DLD1 (cell line): ENCODE measurements at regions not wholly inside any gene's neighbourhood (a gene's known extent, or its start where the extent isn't known, plus 50 kb on each side); places are given as distances from the start of the nearest gene placed in this dataset.

ENCODE experiments used
- in situ Hi-C: cut with HindIII; loops from 2 replicates; pipeline ENCODE4 v1.10.0; 2017; ENCODE audit warnings: low sequenced_read_pairs

DNA sequence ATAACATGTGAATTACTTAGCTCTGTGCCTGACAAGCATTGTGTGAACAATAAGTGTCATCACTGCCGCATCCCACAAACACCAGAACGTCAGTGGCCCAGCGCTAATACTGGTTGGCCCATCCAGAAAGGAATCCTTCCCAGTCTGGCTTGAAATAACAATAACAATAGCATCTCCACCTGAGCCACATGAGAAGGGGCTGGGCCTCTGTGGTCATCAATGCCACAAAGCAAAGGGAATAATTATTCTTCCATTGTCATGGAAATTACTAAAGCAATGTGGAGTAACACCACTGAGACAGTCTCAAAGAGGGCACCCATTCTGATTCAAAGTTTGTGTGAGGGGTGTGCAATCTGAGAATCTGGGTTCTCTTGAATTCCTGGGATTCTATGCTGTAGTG lies 105.7 kb upstream of the INHBA start:
- in situ Hi-C loops, result no loop called here

DNA sequence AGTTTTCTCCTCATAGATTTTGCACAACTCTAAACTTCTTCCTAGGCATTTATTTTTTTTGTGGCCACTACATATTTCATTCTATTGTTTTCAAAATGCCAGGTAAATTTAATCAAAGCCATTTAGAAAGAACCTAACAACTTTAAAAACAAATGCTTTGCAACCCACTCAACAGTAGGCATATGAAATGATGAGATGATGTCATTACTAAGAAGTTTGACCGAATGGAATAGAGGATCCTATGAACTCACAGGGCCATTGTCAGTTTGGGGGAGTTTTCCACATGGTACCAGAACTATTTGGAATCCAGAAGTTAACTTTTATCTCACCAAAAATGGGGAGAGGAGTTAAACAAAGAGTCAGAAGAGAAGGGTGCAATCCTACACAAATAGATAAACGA lies 100.7 kb upstream of the INHBA start:
- in situ Hi-C loops, result no loop called here

DNA sequence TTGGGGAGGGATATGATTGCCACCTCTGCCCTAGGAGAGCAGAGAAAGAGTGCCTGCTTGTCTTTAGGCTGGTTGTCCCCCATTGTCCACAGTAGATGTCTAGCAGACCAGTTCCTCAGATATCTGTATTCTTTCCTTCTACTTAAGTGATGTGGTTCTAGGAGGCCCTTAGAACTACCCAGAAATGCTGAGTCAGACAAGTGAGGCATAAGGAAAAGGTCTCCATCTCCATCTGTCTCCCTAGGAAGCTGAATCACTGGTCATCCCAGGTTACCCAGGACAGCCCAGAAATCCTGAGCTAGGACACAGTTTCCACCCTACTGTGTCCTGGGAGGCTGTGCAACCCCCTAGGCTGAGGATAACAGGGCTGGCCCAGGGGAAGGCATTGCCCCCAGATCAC lies 93.4 kb upstream of the INHBA start:
- in situ Hi-C loops, result no loop called here

DNA sequence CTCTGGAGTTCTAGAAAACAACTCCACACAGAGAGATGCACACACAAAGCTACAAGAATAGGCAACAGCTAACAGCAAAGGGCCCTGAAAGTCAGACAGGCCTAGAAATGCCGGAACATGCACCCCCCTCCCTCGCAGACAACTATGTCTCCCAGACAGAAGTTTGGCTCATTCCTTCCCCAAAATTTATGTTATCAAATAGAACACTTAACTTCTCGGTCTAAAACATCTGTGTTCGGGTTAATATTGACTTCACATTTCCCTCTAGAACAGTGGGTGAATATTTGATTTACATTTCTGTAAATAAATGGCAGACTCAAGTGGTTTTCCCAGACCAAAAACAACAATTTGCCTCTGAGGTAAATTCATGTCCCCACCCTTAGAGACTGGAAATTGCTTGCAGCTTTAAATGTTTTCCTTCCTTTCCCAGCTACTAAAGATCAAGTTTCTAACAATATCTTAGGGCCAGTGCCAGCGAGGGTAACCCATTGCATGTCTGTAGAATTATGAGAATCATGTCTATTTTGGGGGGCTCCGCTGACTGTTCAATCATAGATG lies 92.5 kb upstream of the INHBA start:
- in situ Hi-C loops, result no loop called here

DNA sequence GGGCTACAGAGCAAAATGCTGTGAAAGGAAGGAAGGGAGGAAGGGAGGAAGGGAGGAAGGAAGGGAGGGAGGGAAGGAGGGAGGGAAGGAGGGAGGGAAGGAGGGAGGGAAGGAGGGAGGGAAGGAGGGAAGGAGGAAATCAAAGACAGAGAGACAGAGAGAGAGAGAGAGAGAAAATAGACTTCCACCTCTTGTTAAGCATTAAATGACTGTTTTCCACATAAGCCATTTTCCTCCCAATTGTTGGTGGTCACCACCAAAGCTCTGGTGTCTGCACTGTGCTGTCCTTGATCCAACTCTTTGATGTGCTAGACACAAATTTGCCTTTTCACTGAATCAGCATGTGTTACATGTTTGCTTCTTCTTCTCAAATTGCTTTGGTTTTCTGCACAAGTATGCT lies 90.7 kb upstream of the INHBA start:
- in situ Hi-C loops, result no loop called here

DNA sequence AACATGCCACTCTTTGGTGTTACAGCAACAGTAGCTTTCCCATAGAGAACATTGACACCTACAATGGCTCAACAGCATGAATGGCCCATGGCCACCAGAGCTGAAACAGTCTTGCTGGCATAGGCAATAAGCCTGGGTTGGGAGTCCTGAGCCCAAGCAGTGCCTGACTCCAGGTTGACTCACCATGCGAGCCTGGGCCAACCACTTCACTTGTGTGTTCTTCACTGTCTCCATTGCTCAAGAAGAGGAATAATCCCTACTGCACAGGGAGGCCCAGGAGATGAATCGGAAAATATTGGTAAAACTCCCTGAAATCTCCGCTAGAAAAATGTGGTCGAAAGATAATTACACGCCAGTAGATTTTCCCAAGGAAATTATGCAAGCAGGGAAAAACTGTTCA lies 89.2 kb upstream of the INHBA start:
- in situ Hi-C loops, result no loop called here

DNA sequence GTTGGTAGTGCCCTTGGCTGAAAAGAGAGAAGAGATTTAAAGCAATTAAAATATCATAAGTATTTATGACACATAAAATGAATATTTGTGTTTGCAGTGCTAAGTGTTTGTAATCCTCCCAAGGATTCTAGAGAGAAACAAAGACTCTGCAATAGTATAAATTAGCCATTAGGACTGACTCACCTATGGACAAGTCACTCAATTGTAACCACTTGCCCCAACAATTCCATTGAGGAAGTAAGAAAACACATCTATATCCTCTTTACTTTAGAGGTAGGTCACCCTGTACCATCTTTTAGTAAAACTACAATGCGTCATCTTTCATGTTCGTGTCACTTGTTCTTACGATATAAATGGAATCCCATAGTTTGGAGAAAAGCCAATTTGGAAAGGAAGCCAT lies 85.7 kb upstream of the INHBA start:
- in situ Hi-C loops, result no loop called here

DNA sequence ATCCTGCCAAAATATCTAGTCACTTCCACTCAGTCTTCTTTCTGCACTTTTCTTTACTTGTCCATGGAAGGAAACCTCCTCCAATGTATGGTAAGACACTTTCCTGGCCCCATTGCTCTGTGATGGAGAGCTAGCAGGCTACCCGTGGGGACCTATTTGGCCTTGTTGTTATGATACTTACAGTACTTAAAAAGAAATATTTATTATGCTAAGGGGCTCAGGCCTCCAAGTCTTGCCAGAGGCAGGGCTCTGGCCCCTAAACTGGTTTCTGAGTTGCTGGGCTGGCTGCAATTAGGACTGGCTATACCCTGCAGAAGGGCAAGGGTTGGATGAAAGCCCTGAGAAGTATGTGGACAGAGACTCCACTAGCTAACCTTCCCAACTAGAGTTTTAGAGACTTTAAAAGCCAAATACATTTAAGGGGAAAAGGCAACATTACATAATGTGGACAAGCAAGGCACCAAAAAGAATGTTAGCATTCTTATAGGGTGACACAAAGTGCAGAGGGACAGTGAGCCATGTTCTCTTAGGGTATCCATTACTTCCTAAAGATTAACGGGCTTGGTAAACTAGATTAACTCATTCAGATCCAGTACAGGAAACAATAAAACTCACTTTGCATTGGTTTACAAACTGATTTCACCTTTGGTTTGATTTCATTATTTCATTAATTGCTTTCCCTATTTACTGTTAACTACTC lies 84.9 kb upstream of the INHBA start:
- in situ Hi-C loops, result no loop called here

DNA sequence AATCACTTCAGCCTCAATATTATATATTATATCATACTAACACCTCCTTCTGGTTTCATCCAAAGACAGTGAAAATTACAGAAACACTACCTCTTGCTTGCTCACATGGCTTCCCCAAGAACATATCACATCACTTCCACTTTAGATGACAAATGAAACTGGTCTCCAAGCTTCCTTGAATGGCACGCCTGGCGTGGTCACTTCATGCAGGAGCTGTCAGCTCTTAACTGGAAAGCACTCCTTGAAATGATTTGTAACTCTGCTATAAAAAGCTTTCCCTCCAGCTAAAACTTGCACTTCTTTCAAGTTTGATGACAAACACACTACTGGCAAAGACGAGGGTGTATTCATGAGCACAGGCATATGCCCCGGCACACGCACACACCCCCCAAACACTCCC lies 84.1 kb upstream of the INHBA start:
- in situ Hi-C loops, result no loop called here

DNA sequence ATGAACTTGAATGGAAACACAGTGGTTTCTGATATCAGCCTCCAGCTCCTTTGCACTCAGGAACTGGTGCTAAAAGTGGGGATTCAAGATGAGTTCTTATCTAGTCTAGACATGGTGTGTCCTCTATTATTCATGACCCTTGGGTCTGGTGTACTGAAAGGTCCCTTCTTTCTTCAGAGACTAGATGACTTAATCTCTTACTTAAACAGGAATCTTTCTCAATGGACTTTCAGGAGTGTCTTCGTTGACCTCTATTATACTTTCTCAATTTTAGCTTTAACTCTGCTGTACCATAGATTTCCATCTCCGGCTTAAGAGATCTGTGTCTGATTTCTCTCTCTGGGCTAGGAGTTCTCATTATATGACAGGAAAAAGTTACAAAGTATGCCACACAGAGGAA lies 83.5 kb upstream of the INHBA start:
- in situ Hi-C loops, result no loop called here

DNA sequence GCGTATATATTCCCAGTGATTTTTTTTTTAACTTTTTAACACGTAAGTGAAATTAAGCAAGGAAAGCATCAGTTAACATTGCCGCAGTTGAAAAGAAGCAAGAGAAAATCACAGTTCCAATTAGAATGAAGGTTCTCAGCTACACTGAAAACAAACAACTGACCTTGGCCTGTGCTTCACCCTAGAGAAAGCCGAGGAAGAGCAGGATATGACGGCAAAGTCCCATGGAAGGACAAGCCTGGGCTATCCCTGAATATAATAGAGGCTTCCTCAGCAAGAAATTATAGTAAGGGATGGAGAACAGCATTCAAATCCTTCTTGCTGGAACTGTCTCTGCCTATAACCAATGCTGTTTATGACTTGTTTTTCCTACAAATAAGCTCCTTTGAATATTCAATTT lies 83.0 kb upstream of the INHBA start:
- in situ Hi-C loops, result no loop called here

DNA sequence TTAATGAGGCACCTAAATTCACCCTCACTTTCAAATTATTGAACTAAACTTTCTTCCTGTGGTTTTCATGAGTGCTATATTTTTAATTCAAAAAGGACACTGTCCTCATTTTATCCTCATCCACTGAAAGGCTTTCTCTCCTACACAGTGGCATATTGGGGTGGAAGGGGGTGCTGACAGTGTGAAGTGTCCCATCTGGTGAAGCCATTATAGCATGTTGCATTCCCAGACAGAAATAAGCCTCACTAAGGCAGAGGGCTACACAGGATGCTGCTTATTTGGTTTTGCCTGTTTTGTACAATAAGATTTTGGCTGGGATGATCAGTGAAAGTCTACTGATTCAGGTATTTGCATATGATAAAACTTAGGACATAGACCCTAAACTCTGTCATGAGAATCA lies 82.4 kb upstream of the INHBA start:
- in situ Hi-C loops, result no loop called here

DNA sequence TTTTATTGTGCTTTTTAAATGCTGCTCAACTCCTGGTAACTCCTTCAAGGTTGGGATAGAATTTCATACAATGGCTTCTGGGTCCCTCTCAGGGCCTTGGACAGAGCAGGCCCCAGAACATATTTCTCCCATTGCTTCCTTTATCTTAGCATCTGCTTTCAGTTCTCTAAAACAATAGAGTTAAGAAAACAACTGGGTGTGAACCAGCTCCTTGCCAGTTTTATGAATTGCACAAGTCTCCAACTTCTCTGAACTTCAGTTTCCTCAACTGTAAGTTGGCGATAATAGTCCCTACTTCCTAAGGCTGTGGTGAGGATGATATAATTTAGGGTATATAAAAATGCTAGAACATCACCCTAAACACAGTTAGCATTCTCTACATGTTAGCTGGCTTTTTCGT lies 77.0 kb upstream of the INHBA start:
- in situ Hi-C loops, result no loop called here

DNA sequence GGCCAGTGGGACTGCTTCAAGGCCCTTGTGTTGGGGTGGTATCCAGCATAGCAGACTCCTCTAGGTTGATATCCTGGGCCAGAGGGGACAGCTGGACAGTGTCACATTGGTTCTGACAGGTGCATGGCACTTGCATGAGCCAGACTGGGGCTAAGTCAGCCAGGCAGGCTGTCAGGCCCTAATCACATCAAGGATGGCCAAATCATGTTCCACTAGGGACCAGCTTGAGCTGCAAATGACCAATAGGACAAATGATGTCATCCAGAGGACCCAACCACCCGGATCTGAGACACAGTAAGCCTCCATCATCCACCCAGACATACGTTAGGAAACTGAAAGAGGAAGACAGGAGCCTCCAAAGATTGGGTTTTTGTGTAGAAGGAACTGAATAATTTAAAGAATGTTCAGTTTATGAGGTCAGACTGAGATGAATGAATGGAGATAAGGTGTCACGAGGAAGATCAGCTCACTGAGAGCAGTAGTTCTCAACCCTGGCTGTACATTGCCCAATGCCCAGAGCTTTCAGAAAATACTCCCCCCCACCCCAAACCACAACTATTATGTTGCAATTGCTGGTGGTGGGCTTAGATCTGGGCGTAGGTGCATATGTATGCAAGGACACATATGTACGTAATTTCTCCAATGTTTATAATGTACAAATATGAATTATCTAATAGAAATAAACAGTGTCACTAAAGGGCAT lies 75.2 kb upstream of the INHBA start:
- in situ Hi-C loops, result no loop called here

DNA sequence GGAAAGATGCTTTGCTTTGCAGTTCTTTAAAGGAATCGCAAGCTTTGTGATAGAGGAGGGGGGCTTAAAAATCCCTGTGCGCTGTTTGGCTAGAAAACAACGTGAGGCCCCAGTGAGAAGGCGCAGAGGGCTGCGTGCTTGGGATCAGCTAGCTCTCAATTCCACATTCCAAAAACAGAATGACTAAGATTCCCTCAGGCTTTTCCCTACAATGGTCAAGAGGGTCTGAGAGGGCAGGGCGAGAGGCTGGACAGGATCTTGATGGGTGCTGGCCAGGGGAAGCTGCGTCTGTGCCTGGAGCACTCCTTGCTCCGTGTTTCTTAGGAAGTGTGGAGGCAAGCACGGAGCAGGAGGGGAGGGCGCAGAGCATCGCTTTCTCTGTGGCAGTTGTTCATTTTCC lies 72.1 kb upstream of the INHBA start:
- in situ Hi-C loops, result no loop called here

DNA sequence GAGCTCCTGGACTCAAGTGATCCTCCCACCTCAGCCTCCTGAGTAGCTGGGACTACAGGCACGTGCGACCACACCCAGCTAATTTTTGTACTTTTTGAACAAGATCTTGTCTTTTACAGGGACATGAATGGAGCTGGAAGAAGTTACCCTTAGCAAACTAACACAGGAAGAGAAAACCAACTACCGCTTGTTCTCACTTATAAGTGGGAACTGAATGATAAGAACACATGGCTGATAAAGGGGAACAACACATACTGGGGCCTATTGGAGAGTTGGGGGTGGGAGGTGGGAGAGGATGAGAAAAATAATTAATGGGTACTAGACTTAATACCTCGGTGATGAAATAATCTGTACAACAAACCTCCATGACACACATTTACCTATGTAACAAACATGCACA lies 70.9 kb upstream of the INHBA start:
- in situ Hi-C loops, result no loop called here

DNA sequence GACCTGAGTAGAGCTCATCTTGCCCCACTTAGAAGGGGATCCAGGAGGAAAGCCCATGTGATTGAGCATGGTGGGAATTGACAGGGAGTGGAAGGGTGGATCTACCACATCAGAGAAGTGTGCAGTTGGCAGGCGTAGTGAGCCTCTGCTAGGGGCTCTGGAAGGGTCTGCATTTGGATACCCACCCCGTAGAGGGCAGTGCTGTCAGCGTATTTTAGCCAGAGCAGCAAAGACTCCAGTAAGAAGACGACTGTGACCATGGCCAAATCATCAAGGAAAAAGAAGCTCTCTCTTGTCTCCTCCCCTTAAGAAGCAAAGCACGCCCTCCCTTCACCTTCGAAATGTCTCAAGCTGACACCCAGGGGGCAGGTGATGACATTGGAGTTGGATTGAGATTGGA lies 68.8 kb upstream of the INHBA start:
- in situ Hi-C loops, result no loop called here

DNA sequence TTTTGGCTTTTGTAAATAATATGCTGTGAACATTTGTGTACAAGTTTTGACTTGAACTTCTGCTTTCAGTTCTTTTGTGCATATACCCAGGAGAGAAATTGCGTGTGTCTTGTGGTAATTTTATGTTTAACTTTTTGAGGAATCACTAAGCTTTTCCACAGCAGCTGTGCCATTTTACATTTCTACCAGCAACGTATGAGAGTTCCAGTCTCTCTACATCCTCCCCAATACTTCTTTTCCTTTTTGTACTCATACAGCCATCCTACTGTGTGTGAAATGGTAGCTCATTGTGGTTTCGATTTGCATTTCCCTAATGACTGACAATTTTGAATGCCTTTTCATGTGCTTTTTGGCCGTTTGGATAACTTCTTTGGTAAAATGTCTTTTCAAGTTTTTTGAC lies 66.3 kb upstream of the INHBA start:
- in situ Hi-C loops, result no loop called here

DNA sequence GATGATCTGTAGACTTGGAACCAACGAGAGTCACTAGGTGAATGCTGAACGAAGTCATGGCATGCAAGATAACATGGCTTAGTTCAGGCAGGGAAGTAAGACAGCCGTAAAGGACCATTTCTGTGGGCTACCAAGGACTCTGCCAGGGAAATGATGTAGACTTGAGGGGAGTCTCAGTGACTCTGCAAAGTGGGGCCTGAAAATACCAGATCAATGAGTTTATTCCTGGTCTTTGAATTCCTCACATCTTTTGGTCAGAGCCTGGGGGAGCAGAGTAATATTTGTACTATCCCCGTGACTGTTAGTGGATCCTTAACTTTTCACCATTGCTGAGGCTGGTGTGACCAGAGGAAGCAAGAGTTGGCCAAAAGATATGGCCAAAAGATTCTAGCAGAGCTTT lies 60.7 kb upstream of the INHBA start:
- in situ Hi-C loops, result no loop called here

DNA sequence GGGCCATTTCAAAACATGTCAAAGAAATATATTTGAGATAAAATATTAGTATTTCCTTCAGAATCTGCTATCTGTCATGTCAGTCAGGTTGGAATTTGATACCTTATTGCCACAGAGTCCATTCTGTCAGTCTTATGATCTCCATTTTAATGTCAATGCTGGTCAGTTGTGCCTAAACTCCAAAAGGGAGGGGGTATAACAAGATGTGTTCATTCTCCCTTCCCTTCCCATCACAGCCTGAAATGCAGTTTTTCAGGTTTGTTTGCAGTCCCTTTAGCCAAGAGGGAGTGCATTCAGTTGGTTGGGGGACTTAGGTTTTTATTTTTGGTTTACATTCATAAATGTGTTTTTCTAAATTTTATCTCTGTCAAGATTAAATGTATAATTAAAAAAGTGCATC lies 59.8 kb upstream of the INHBA start:
- in situ Hi-C loops, result no loop called here

DNA sequence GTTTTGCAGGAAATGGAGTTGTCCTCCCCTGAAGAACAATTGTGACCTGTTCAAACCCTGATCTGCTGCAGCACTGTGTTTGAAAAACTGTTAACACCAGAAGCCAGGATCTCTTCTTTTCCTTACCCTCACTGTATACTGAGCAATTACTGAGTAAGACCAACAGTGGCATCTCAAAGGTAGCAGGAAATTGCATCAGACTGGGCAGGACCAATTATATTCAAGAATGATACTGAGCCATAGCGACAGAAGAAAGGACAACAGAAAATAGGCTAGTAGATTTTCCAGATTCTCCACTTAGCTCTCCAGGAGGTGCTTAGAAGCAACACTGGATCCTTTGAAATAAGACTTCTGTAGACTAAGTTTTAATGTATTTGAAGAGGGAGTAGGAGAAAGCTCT lies 57.4 kb upstream of the INHBA start:
- in situ Hi-C loops, result no loop called here

DNA sequence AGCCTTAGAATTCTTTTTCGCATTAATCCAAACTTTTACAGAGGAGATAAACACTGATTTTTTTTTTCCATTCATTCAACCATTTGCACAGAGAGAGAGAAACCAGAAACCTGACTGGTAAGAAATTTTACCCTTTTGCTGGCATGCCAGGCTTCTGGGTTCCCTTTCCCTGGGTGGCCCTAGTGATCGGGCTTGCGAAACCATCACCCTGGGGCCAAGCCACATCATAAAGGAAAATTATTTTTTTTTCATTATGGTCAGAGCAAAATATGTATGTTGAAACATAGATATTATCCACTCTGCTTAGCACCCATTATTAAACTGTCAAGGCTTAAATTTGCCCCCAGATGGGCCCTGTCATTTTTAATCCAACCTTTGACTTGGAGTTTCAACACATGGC lies 55.4 kb upstream of the INHBA start:
- in situ Hi-C loops, result no loop called here
